ENCODE measurements at regions not wholly inside any gene's neighbourhood (a gene's known extent, or its start where the extent isn't known, plus 50 kb on each side); places are given as distances from the start of the nearest gene placed in this dataset.

GRCh38 chr18:46204143-46204542 is 100.0 kb downstream of the HAUS1 start:
- H3K4me3 ChIP-seq (ENCODE audit: low read length): no peak overlapping the region
- no peak for DNase-seq (ENCODE audit: low read depth)
- TF ChIP-seq, protein P1, sequence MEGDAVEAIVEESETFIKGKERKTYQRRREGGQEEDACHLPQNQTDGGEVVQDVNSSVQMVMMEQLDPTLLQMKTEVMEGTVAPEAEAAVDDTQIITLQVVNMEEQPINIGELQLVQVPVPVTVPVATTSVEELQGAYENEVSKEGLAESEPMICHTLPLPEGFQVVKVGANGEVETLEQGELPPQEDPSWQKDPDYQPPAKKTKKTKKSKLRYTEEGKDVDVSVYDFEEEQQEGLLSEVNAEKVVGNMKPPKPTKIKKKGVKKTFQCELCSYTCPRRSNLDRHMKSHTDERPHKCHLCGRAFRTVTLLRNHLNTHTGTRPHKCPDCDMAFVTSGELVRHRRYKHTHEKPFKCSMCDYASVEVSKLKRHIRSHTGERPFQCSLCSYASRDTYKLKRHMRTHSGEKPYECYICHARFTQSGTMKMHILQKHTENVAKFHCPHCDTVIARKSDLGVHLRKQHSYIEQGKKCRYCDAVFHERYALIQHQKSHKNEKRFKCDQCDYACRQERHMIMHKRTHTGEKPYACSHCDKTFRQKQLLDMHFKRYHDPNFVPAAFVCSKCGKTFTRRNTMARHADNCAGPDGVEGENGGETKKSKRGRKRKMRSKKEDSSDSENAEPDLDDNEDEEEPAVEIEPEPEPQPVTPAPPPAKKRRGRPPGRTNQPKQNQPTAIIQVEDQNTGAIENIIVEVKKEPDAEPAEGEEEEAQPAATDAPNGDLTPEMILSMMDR (conservative IDR thresholded peaks at IDR 0.05; ENCODE audit: low read depth, low read length): no peak

GRCh38 chr18:46207985-46208384 is 103.8 kb downstream of the HAUS1 start:
- no peak for DNase-seq (ENCODE audit: low read depth)
- TF ChIP-seq, protein P1 (conservative IDR thresholded peaks at IDR 0.05; ENCODE audit: low read depth, low read length): no peak
- no peak overlapping the region for H3K4me3 ChIP-seq (ENCODE audit: low read length)

GRCh38 chr18:46209161-46209560 is 105.0 kb downstream of the HAUS1 start:
- TF ChIP-seq, protein P1 (conservative IDR thresholded peaks at IDR 0.05; ENCODE audit: low read depth, low read length): no peak
- no peak for DNase-seq (ENCODE audit: low read depth)
- no peak overlapping the region for H3K4me3 ChIP-seq (ENCODE audit: low read length)

- H3K4me3 ChIP-seq (ENCODE audit: low read length): no peak overlapping the region
- TF ChIP-seq, protein P1 (conservative IDR thresholded peaks at IDR 0.05; ENCODE audit: low read depth, low read length): no peak
- DNase-seq (ENCODE audit: low read depth): no peak
Observed at GRCh38 chr18:46211816-46212215, 107.6 kb downstream of the HAUS1 start.

DNA sequence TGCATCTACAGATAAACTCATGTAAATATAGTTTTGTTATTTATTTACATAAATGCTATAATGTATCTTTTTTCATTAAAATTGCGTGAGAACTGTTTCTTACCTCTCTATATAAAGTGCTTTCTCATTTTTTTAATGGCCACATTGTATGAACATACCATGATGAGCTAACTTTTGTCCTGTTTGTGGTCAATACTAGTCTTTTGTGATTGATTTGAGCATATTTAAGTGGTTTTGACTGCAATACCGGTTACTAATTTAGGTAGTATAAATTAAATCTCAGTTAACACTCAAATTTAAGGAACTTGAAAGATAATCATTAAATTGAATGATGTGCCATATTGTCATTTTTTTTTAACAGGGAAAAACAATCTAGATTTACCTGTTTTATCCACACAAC is 108.2 kb downstream of the HAUS1 start:
- H3K4me3 ChIP-seq (ENCODE audit: low read length): no peak overlapping the region
- TF ChIP-seq, protein P1 (conservative IDR thresholded peaks at IDR 0.05; ENCODE audit: low read depth, low read length): no peak
- no peak for DNase-seq (ENCODE audit: low read depth)

DNA sequence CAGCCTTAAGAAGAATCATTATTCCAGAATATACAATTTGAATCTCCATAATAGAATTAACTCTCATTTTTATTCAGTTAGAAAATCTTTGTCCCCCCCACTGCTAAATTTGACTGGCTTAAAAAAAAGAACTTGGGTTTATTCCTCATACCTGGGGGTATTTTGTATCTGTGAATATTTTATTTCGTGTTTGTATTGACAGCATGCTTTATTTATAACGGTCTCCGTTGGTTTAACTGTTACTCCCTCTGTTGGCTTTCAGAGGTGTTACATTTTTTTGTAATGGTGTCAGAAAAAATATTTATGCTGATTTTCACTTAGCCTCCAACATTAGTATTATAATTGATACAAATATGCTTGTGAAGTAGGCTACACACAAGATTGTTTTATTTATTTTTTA is 109.1 kb downstream of the HAUS1 start:
- no peak for DNase-seq (ENCODE audit: low read depth)
- H3K4me3 ChIP-seq (ENCODE audit: low read length): no peak overlapping the region
- TF ChIP-seq, protein P1 (conservative IDR thresholded peaks at IDR 0.05; ENCODE audit: low read depth, low read length): peak; percentile 55

GRCh38 chr18:46214435-46214834 is 110.2 kb downstream of the HAUS1 start:
- DNase-seq (ENCODE audit: low read depth): no peak
- TF ChIP-seq, protein P1 (conservative IDR thresholded peaks at IDR 0.05; ENCODE audit: low read depth, low read length): no peak
- no peak overlapping the region for H3K4me3 ChIP-seq (ENCODE audit: low read length)

Measured in retinal pigment epithelial cell (primary cell).